HUES64 (cell line): ENCODE measurements at regions not wholly inside any gene's neighbourhood (a gene's known extent, or its start where the extent isn't known, plus 50 kb on each side); places are given as distances from the start of the nearest gene placed in this dataset.

Experiments used
- H3K27ac ChIP-seq: 2 replicates; pipeline ENCODE4 v1.7.0; 2013; ENCODE audit warnings: low read depth, low read length, inconsistent platforms
- H3K27me3 ChIP-seq: 2 replicates; pipeline ENCODE4 v1.6.1; 2013; ENCODE audit warnings: mild to moderate bottlenecking, low read length; ENCODE audit not compliant: insufficient read depth
- H3K36me3 ChIP-seq: 2 replicates; pipeline ENCODE4 v1.6.1; 2013; ENCODE audit warnings: mild to moderate bottlenecking, low read length; ENCODE audit not compliant: insufficient read depth
- H3K4me1 ChIP-seq: 2 replicates; pipeline ENCODE4 v1.6.1; 2013; ENCODE audit warnings: mild to moderate bottlenecking, low read length, moderate library complexity; ENCODE audit not compliant: insufficient read depth
- H3K4me3 ChIP-seq: 2 replicates; pipeline ENCODE4 v1.5.1; 2013; ENCODE audit warnings: mild to moderate bottlenecking, low read length, moderate library complexity
- H3K9ac ChIP-seq: 2 replicates; pipeline ENCODE4 v1.6.1; 2013; ENCODE audit warnings: mild to moderate bottlenecking, low read depth, low read length
- H3K9me3 ChIP-seq: 2 replicates; pipeline ENCODE4 v1.6.1; 2013; ENCODE audit warnings: low read depth, low read length; ENCODE audit not compliant: insufficient read depth
- WGBS: fragments of 150-250, 120-280 bp; methylation state at CpG from one replicate; pipeline ENCODE4 v1.1.7; 2013; ENCODE audit warnings: missing lambda C conversion rate; 5-methylcytosine and 5-hydroxymethylcytosine counted together

GRCh38 chr9:88747768-88748167 is 212.8 kb downstream of the NXNL2 start:
- no peaks in the 10 kb centered on the region for H3K36me3 ChIP-seq
- WGBS = 48% methylated on average over 4 of the region's 5 CpGs
- H3K4me1 ChIP-seq = peaks cover 29% of the 10 kb centered on the region
- no peaks in the 10 kb centered on the region; the same call in 1 of the 2 replicates for H3K9me3 ChIP-seq
- H3K9ac ChIP-seq = 0 out of 2 replicates have a peak overlapping the region, but pooled peaks have one; percentile 28
- H3K27me3 ChIP-seq = no peaks in the 10 kb centered on the region
- no peak overlapping the region for H3K4me3 ChIP-seq
- H3K27ac ChIP-seq = peak overlapping the region; percentile 57

DNA sequence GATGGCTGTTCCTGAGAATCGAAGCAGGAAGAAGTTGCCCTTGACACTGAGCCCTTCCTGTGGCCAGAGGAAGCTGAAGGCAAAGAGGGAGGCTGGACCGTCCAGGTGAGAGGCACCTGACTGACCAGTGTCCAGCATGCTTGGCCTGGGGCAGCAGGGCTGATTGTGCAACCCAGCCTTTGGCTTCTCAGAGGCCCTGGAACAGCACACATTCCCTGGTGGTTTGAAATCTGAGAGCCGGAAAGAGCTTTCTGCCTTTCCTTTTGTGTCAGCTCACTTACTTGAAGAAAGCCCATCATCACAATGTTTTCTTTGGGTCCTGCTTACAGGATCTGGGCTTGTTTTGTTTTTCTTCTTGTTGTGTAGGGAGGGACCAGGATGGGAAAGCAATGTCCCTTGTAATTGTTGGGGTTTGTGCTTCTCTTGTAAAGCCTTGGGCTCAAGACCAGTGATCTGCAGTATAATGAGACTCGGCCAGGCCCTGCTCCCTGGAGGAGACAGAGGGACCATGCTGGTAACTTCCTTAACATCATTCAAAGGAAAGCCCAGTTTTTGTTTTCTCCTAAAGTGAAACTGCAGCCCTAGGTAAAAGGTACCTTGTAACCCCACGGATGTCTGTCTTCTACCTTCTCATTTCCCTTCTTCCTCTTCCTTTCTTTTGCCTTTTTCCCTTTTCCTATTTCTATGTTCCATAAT is 213.7 kb downstream of the NXNL2 start:
- WGBS = 86% methylated on average over 5 of the region's 5 CpGs
- H3K9me3 ChIP-seq = no peaks in the 10 kb centered on the region; the same call in 1 of the 2 replicates
- no peak overlapping the region for H3K9ac ChIP-seq

DNA sequence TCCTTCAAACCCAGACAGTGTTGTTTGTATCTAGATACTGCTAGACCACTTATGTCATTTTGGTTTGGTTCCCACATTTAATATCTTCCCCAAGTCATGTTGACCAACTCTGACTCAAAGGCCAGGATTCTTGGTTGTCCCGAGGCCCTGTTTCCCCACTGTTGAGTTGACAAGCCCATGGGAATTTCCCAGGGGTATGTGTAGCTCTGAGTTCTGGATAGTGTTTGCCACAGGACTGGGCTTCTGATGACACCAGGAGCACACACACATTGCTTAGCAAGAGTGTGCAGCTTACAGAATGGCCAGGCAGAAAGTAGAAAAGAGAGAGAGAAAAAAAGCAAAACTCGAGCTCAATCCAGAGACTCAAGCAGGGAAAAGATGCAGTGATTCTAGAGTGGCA is 214.4 kb downstream of the NXNL2 start:
- no peaks in the 10 kb centered on the region for H3K36me3 ChIP-seq
- H3K4me1 ChIP-seq = peaks cover 29% of the 10 kb centered on the region
- no peaks in the 10 kb centered on the region; the same call in 1 of the 2 replicates for H3K9me3 ChIP-seq
- H3K27me3 ChIP-seq = no peaks in the 10 kb centered on the region
- H3K27ac ChIP-seq = no peak overlapping the region
- H3K9ac ChIP-seq = no peak overlapping the region
- no peak overlapping the region for H3K4me3 ChIP-seq
- WGBS = 95% methylated on average over 2 of the region's 2 CpGs

More for the DNA sequence above, 213.7 kb downstream of the NXNL2 start:
- Histone ChIP-seq H3K4me1 (peaks cover 29% of the 10 kb centered on the region), H3K4me3 (no peak overlapping the region), H3K27me3 (no peaks in the 10 kb centered on the region), H3K36me3 (no peaks in the 10 kb centered on the region), H3K27ac (peak overlapping the region; percentile 7; the same call in 1 of the 2 replicates)

DNA sequence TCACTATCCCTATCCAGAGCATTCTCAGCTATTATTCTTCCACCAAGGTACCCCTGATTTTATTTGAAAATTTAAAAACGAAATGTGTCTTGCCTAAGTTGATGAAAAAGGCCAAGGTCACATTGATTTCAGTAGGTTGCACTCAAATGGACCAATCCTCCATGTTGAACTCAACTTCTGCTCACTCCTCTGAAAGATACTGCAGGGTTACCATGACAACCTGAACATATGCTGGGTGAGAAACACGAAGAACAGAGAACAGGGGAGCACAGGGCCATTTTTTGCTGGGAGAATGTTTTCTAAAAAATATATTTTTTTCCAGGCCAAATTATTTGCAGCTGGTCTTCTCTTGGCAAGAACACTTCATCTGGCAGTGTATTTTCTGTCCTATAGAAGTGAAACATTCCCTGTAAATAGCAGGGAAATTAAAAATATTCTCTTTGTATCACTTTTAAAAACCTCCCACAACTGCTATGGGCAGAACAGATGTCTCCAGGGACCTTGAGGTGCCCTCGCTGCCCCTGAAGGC is 215.9 kb downstream of the NXNL2 start:
- Histone ChIP-seq H3K27me3 (no peaks in the 10 kb centered on the region), H3K4me1 (peaks cover 29% of the 10 kb centered on the region), H3K4me3 (no peak overlapping the region), H3K9ac (no peak overlapping the region), H3K36me3 (no peaks in the 10 kb centered on the region), H3K9me3 (no peaks in the 10 kb centered on the region; the same call in 1 of the 2 replicates), H3K27ac (no peak overlapping the region)
- WGBS = 85% methylated on average over 3 of the region's 3 CpGs

DNA sequence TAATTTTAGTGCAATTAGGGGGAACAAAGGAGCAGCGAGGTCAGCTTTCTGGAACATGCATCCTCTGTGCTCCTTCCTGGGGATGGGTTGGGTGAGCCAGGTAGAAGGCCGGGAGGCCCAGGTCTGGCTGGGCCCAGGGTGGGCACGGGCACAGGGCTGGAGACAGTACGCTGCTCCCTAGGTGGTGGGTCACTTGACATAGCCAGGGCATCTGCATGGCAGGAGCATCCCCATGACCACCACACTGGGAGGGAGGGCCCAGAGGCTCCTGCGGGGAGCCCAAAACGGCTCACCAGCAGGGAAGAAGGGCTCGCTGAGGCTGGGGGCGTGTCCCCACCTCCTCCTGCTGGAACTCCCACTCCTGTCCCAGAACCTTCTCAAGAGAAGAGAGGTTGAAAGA is 216.8 kb downstream of the NXNL2 start:
- H3K4me1 ChIP-seq = peaks cover 24% of the 10 kb centered on the region
- no peak overlapping the region for H3K9ac ChIP-seq
- no peaks in the 10 kb centered on the region for H3K36me3 ChIP-seq
- H3K27ac ChIP-seq = no peak overlapping the region
- H3K27me3 ChIP-seq = no peaks in the 10 kb centered on the region
- no peaks in the 10 kb centered on the region; the same call in 1 of the 2 replicates for H3K9me3 ChIP-seq
- H3K4me3 ChIP-seq = no peak overlapping the region
- 86% methylated on average over 8 of the region's 8 CpGs for WGBS

- H3K27ac ChIP-seq = no peak overlapping the region
- WGBS = 86% methylated on average over 7 of the region's 7 CpGs
Measured at GRCh38 chr9:88753691-88754367, 218.9 kb downstream of the NXNL2 start.

DNA sequence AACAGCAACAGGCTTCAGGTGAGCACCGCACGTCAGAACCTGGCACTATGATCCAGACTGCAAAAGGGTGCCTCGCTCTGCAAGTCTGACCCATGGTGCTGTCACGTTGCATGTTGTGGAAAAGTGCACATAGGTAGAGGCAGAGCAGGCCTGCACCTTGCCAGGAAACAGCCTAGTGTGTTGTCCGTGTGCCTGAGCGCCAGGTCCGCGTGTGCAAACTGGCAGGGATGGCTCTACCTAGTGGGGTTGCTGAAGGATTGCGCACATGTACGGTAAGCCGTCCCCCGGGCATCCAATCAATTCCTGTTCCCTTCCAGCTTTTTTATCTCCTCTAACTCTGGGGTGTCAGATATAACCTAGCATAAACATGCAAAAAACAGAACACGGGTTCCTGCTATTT is 219.5 kb downstream of the NXNL2 start:
- Histone ChIP-seq H3K4me1 (no peaks in the 10 kb centered on the region), H3K4me3 (no peak overlapping the region), H3K9ac (no peak overlapping the region), H3K27ac (no peak overlapping the region), H3K27me3 (no peaks in the 10 kb centered on the region), H3K9me3 (no peaks in the 10 kb centered on the region; the same call in 1 of the 2 replicates), H3K36me3 (no peaks in the 10 kb centered on the region)
- WGBS = 94% methylated on average over 13 of the region's 13 CpGs

More at GRCh38 chr9:88753691-88754367, 218.9 kb downstream of the NXNL2 start:
- H3K4me1 ChIP-seq = peaks cover 4% of the 10 kb centered on the region; the same call in 1 of the 2 replicates
- H3K36me3 ChIP-seq = no peaks in the 10 kb centered on the region
- H3K9ac ChIP-seq = no peak overlapping the region
- H3K27me3 ChIP-seq = no peaks in the 10 kb centered on the region
- no peak overlapping the region for H3K4me3 ChIP-seq
- no peaks in the 10 kb centered on the region; the same call in 1 of the 2 replicates for H3K9me3 ChIP-seq

- H3K27ac ChIP-seq = no peak overlapping the region
- no peak overlapping the region for H3K9ac ChIP-seq
- H3K9me3 ChIP-seq = no peaks in the 10 kb centered on the region; the same call in 1 of the 2 replicates
- no peaks in the 10 kb centered on the region for H3K27me3 ChIP-seq
- no peaks in the 10 kb centered on the region for H3K4me1 ChIP-seq
- no peaks in the 10 kb centered on the region for H3K36me3 ChIP-seq
- no peak overlapping the region for H3K4me3 ChIP-seq
- 94% methylated on average over 5 of the region's 5 CpGs for WGBS
Measured at GRCh38 chr9:88754886-88755285, 219.9 kb downstream of the NXNL2 start.

DNA sequence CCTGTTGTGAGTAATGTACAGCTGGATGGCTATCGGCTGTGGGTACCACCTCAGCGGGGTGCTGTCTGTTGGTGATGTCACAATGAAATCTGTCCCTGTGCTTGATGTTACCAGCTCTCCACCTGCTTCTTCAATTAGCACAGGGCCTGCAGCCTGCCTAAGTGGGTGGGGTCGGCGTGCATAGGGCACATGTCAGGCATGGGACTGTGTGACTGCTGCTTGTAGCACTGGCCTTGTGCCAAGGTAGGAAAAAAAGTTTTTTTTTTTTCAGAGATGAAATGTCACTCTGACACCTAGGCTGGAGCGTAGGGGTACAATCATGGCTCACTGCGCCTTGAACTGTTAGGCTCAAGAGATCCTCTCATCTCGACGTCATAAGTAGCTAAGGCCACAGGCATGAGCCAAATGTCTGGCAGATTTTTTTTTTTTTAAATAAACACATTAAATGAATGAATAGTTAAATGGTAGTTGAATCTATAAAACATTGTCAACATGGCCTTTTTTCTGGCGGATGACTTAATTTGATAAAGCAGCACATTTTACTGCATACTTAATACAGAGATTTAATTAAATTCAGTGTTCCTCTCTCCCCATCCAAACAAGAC is 222.5 kb downstream of the NXNL2 start:
- Histone ChIP-seq H3K27me3 (no peaks in the 10 kb centered on the region), H3K36me3 (no peaks in the 10 kb centered on the region), H3K4me3 (no peak overlapping the region), H3K9me3 (no peaks in the 10 kb centered on the region), H3K4me1 (no peaks in the 10 kb centered on the region), H3K9ac (no peak overlapping the region), H3K27ac (no peak overlapping the region)
- WGBS = 91% methylated on average over 9 of the region's 9 CpGs

DNA sequence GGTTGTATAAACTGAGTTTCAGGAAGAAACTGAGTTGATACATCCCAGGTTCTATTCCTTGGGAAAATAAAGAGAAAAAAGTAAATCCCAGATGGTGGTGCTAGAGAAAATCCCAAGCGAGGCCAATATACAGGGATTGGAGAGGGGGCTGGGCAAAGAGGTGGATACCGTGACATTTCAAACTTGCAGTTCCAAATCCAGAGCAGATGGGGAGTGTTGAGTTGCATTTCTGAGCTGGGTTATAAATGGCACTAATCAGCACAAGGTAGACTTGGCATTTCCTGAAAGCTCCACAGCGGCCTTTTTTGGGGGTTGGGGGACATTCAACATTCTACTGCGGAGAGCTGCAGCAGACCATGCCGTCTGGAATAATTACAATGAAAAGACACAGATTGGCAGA is 224.4 kb downstream of the NXNL2 start:
- no peak overlapping the region for H3K27ac ChIP-seq
- H3K4me3 ChIP-seq = no peak overlapping the region
- no peaks in the 10 kb centered on the region for H3K9me3 ChIP-seq
- H3K9ac ChIP-seq = no peak overlapping the region
- no peaks in the 10 kb centered on the region for H3K36me3 ChIP-seq
- H3K4me1 ChIP-seq = no peaks in the 10 kb centered on the region
- 86% methylated on average over 5 of the region's 5 CpGs for WGBS
- no peaks in the 10 kb centered on the region for H3K27me3 ChIP-seq
